ENCODE measurements at regions not wholly inside any gene's neighbourhood (a gene's known extent, or its start where the extent isn't known, plus 50 kb on each side); places are given as distances from the start of the nearest gene placed in this dataset.
A peak's percentile ranks its signal among the peaks of the same experiment; 100 is the strongest.

GRCh38 chr19:28471731-28472510, 741.0 kb downstream of the UQCRFS1 start:
- peak; percentile 69 for DNase-seq (ENCODE audit: low spot score)

- no peak for DNase-seq (ENCODE audit: low spot score)
These were observed 743.4 kb downstream of the UQCRFS1 start for GRCh38 chr19:28469544-28469943.

GRCh38 chr19:28468701-28469459, 744.1 kb downstream of the UQCRFS1 start:
- peak; percentile 80 for DNase-seq (ENCODE audit: low spot score)

- DNase-seq (ENCODE audit: low spot score): peak; percentile 69
These were observed 746.6 kb downstream of the UQCRFS1 start for GRCh38 chr19:28466107-28467045.

- DNase-seq (ENCODE audit: low spot score): peak; percentile 50
These were observed 747.4 kb downstream of the UQCRFS1 start for GRCh38 chr19:28465371-28466086.

GRCh38 chr19:28463493-28464053, 749.4 kb downstream of the UQCRFS1 start:
- DNase-seq (ENCODE audit: low spot score): no peak

GRCh38 chr19:28457620-28458019, 755.3 kb downstream of the UQCRFS1 start:
- DNase-seq (ENCODE audit: low spot score): no peak

- no peak for DNase-seq (ENCODE audit: low spot score)
These were observed 756.1 kb downstream of the UQCRFS1 start for GRCh38 chr19:28456708-28457320.

GRCh38 chr19:28456252-28456651, 756.7 kb downstream of the UQCRFS1 start:
- no peak for DNase-seq (ENCODE audit: low spot score)

GRCh38 chr19:28454083-28454482, 758.9 kb downstream of the UQCRFS1 start:
- DNase-seq (ENCODE audit: low spot score): no peak

- DNase-seq (ENCODE audit: low spot score): no peak
These were observed 759.5 kb downstream of the UQCRFS1 start for GRCh38 chr19:28453420-28453819.

GRCh38 chr19:28449803-28450202, 763.1 kb downstream of the UQCRFS1 start:
- no peak for DNase-seq (ENCODE audit: low spot score)

- no peak for DNase-seq (ENCODE audit: low spot score)
These were observed 766.4 kb downstream of the UQCRFS1 start for GRCh38 chr19:28446511-28446910.

- no peak for DNase-seq (ENCODE audit: low spot score)
These were observed 767.1 kb downstream of the UQCRFS1 start for GRCh38 chr19:28445826-28446225.

- DNase-seq (ENCODE audit: low spot score): no peak
These were observed 768.6 kb downstream of the UQCRFS1 start for GRCh38 chr19:28444362-28444761.

GRCh38 chr19:28443361-28443760, 769.6 kb downstream of the UQCRFS1 start:
- DNase-seq (ENCODE audit: low spot score): no peak

GRCh38 chr19:28437390-28438346, 775.3 kb downstream of the UQCRFS1 start:
- no peak for DNase-seq (ENCODE audit: low spot score)

- no peak for DNase-seq (ENCODE audit: low spot score)
These were observed 776.6 kb downstream of the UQCRFS1 start for GRCh38 chr19:28436320-28436719.

- DNase-seq (ENCODE audit: low spot score): no peak
These were observed 777.2 kb downstream of the UQCRFS1 start for GRCh38 chr19:28435551-28436271.
